ENCODE measurements at regions not wholly inside any gene's neighbourhood (a gene's known extent, or its start where the extent isn't known, plus 50 kb on each side); places are given as distances from the start of the nearest gene placed in this dataset.
"Not testable (repeated sequence)": the region's sequence is repeated elsewhere in the genome, so short reads cannot be mapped to it uniquely, and the experiment has no call there.

DNA sequence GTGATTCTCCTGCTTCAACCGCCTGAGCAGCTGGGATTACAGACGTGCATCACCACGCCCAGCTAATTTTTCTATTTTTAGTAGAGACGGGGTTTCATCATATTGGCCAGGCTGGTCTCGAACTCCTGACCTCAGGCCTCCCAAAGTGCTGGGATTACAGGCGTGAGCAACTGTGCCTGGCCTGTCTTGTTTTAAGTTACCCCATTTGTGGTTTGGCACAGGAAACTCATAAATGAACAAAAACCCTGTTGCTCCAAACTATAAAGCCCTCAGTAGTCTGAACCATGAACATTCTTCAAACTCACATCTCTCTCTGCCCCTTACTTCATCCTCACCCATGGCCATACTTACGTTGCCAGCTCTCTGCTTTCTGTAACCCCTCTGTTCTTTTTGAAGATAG lies 61.7 kb downstream of the RHOU start:
- not testable (repeated sequence) for H3K36me3 ChIP-seq; DNase-seq (ENCODE audit: low spot score in 2 of 2); H3K27me3 ChIP-seq; H3K27ac ChIP-seq; H3K9me3 ChIP-seq; H3K4me3 ChIP-seq; H3K4me1 ChIP-seq
- intact Hi-C loops (cut with DNase I; ENCODE audit: low total_unique reads): loop anchor here (10.0 kb wide), 2 partner anchors 1648 to 1708 kb away; no protein-coding TSS in a partner anchor

DNA sequence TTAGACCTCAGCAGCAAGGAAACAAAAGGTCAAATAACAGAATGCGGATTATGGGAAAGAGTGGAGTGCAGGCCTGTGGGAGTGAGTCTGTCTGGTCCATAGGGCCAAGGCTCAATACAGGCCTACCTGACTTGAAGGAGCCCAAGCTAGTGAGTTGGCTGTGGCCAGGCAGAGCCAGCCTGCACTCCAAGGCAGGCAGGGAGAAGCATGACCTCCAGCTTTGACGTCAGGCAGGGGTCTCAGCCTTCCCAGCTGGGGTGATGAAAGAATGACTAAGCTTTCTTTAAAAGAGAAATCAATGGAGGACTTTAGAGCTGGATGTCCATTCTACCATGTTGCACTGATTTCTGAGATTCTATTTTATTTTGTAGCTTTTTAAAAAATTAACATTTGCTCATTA lies 62.8 kb downstream of the RHOU start:
- DNase-seq (ENCODE audit: low spot score in 2 of 2): no peak
- peaks cover 0 to 3% of the 10 kb centered on the region in 2 donors for H3K4me1 ChIP-seq
- H3K9me3 ChIP-seq: no peaks in the 10 kb centered on the region
- TF ChIP-seq, protein P1, sequence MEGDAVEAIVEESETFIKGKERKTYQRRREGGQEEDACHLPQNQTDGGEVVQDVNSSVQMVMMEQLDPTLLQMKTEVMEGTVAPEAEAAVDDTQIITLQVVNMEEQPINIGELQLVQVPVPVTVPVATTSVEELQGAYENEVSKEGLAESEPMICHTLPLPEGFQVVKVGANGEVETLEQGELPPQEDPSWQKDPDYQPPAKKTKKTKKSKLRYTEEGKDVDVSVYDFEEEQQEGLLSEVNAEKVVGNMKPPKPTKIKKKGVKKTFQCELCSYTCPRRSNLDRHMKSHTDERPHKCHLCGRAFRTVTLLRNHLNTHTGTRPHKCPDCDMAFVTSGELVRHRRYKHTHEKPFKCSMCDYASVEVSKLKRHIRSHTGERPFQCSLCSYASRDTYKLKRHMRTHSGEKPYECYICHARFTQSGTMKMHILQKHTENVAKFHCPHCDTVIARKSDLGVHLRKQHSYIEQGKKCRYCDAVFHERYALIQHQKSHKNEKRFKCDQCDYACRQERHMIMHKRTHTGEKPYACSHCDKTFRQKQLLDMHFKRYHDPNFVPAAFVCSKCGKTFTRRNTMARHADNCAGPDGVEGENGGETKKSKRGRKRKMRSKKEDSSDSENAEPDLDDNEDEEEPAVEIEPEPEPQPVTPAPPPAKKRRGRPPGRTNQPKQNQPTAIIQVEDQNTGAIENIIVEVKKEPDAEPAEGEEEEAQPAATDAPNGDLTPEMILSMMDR (IDR thresholded peaks at IDR 0.05): no peak
- intact Hi-C loops (cut with DNase I; ENCODE audit: low total_unique reads): loop anchor here (10.0 kb wide), 2 partner anchors 1647 to 1707 kb away; no protein-coding TSS in a partner anchor
- H3K36me3 ChIP-seq: no peaks in the 10 kb centered on the region
- H3K27me3 ChIP-seq: no peaks in the 10 kb centered on the region
- no peak overlapping the region for H3K4me3 ChIP-seq
- peak overlapping the region in 1 of 2 donors; percentile 6 for H3K27ac ChIP-seq

DNA sequence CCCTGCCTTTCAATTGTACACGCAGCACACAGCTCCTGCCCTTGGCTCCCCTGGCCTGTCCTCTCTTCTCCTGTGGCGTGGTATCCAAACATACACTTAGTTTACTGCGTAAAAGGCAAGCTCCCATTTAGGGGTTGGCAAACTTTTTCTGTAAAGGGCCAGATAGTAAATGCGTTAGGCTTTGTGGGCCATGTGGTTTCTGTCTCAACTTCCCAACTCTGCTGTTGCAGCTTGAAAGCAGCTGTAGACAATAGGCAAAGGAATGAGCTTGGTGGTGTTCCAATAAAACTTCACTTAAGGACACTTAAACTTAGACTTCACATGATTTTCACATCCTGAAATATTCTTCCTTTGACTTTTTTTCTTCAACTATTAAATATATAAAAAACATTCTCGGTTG lies 63.3 kb downstream of the RHOU start:
- no peaks in the 10 kb centered on the region for H3K27me3 ChIP-seq
- DNase-seq (ENCODE audit: low spot score in 2 of 2): no peak
- H3K4me3 ChIP-seq: no peak overlapping the region
- no peaks in the 10 kb centered on the region for H3K36me3 ChIP-seq
- no peaks in the 10 kb centered on the region for H3K9me3 ChIP-seq
- intact Hi-C loops (cut with DNase I; ENCODE audit: low total_unique reads): loop anchor here (10.0 kb wide), 2 partner anchors 1646 to 1706 kb away; no protein-coding TSS in a partner anchor
- peaks cover 0 to 5% of the 10 kb centered on the region in 2 donors for H3K4me1 ChIP-seq
- peak overlapping the region in 1 of 2 donors; percentile 6 for H3K27ac ChIP-seq
- TF ChIP-seq POLR2AphosphoS5 (IDR thresholded peaks at IDR 0.05) (no peak), POLR2A (IDR thresholded peaks at IDR 0.05) (no peak)
- TF ChIP-seq, protein P1 (IDR thresholded peaks at IDR 0.05): no peak

DNA sequence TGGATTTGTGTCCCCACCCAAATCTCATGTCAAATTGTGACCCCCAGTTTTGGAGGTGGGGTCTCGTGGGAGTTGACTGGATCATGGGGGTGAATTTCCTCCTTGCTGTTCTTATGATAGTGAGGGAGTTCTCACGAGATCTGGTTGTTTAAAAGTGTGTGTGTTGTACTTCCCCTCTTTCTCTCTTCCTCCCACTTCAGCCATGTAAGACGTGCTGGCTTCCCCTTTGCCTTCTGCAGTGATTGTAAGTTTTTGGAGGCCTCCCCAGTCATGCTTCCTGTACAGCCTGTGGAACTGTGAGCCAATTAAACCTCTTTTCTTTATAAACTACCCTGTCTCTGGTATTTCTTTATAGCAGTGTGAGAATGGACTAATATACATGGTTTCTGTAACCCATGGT lies 64.6 kb downstream of the RHOU start:
- no peak for TF ChIP-seq POLR2A (IDR thresholded peaks at IDR 0.05)
- TF ChIP-seq POLR2AphosphoS5 (IDR thresholded peaks at IDR 0.05): no peak
- TF ChIP-seq, protein P1 (IDR thresholded peaks at IDR 0.05): no peak
- H3K36me3 ChIP-seq: no peaks in the 10 kb centered on the region

DNA sequence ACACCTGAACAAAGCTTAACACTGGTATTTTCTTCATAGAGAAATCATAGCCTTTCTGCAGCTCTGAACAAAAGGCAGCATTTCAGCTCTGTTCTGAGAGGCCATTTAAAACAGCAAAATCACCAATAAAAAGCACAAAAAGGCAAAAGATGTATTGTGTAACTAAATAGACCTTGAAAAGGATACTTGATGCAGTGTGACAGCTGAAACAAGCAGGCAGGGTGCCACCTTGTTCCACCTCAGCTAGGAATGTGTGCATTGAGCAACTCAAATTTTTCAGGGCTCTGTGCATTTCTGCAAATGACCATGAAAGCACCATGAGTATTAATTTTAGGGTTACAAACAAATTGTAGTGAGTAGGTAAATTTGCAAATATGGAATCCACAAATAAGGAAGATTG lies 65.8 kb downstream of the RHOU start:
- H3K9me3 ChIP-seq: no peaks in the 10 kb centered on the region
- intact Hi-C loops (cut with DNase I; ENCODE audit: low total_unique reads): no loop called here
- H3K4me3 ChIP-seq: no peak overlapping the region
- no peak overlapping the region for H3K27ac ChIP-seq
- no peak for DNase-seq (ENCODE audit: low spot score in 2 of 2)
- TF ChIP-seq POLR2A (IDR thresholded peaks at IDR 0.05) (no peak), POLR2AphosphoS5 (IDR thresholded peaks at IDR 0.05) (no peak)
- no peaks in the 10 kb centered on the region for H3K27me3 ChIP-seq
- H3K36me3 ChIP-seq: no peaks in the 10 kb centered on the region
- H3K4me1 ChIP-seq: peaks cover 0 to 5% of the 10 kb centered on the region in 2 donors

More for the DNA sequence above, 64.6 kb downstream of the RHOU start:
- no peak overlapping the region for H3K4me3 ChIP-seq
- H3K4me1 ChIP-seq: peaks cover 0 to 5% of the 10 kb centered on the region in 2 donors
- H3K27ac ChIP-seq: no peak overlapping the region
- no peaks in the 10 kb centered on the region for H3K27me3 ChIP-seq
- DNase-seq (ENCODE audit: low spot score in 2 of 2): no peak
- intact Hi-C loops (cut with DNase I; ENCODE audit: low total_unique reads): loop anchor here (10.0 kb wide), 2 partner anchors 1645 to 1705 kb away; no protein-coding TSS in a partner anchor
- no peaks in the 10 kb centered on the region for H3K9me3 ChIP-seq

DNA sequence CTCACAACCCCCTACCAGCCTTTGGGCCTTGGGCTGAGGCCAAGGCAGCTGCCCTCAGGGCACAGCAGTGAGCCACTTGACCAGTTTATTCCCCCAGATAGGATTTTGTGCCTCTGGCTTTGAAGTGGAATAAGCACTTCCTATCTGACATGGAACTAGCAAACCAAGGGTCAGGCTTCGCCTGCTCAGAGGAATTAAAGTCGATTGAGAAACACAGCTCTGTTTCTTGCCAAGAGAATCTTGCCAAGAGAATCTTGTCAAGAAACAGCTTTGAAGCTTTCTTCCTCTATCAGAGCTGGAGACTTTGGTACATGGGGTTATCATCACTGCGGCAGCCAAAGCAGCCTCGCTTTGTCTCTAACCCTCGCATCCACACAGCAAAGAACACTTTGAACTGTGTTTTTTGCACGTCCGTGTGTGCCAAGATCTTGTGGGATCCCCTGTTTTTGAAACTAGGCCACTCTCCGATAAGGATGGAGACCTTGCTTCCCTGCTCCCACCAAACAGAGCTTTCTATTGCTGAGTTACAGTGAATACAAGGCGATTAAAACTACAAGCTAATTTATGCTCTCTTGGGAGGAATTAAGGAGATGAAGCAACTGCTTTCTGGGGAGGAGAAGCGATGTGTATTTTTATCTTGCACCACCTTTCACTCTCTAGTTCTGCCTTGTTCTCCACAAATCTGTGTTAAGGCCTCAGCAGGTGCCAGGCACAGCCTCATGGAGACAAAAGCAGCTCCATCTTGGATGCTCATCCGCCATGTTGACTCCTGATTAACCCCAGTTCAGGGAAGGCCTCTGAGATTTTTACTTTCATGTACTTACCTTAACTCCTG lies 67.3 kb downstream of the RHOU start:
- DNase-seq (ENCODE audit: low spot score in 2 of 2): no peak
- TF ChIP-seq POLR2AphosphoS5 (IDR thresholded peaks at IDR 0.05): peak; percentile 30 to 84 (median 39)
- no peak for TF ChIP-seq POLR2A (IDR thresholded peaks at IDR 0.05)
- peak overlapping the region; percentile 54 to 73 for H3K27ac ChIP-seq
- no peaks in the 10 kb centered on the region for H3K36me3 ChIP-seq
- intact Hi-C loops (cut with DNase I; ENCODE audit: low total_unique reads): no loop called here
- H3K27me3 ChIP-seq: no peaks in the 10 kb centered on the region
- H3K4me3 ChIP-seq: no peak overlapping the region
- H3K9me3 ChIP-seq: no peaks in the 10 kb centered on the region
- H3K4me1 ChIP-seq: peaks cover 0 to 5% of the 10 kb centered on the region in 2 donors

Measured in breast epithelium (tissue), 4 donors.